ENCODE measurements at regions not wholly inside any gene's neighbourhood (a gene's known extent, or its start where the extent isn't known, plus 50 kb on each side); places are given as distances from the start of the nearest gene placed in this dataset.
"Not testable (repeated sequence)": the region's sequence is repeated elsewhere in the genome, so short reads cannot be mapped to it uniquely, and the experiment has no call there.

DNA sequence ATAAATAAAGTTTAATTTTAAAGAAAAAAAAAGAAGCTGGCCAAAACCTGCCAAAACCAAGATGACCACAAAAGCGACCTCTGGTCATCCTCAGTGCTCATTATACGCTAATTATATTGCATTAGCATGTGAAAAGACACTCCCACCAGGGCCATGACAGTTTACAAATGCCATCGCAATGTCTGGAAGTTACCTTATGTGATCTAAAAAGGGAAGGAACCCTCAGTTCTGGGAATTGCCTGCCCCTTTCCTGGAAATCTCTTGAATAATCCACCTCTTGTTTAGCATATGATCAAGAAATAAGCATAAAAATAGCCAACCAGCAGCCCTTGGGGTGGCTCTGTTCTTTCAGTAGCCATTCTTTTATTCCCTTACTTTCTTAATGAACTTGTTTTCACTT, 178.3 kb upstream of the MAP1B start:
- dilution Hi-C loops (cut with MboI; ENCODE audit: extremely low pct_ligation_motif_present, low sequenced_read_pairs), result no loop called here
- Histone ChIP-seq H3K9ac (ENCODE audit: control insufficient read depth, extremely low read depth, insufficient read depth, low read length) (no peak overlapping the region), H3K9me3 (ENCODE audit: control insufficient read depth, low read depth, low read length) (no peaks in the 10 kb centered on the region), H3K27ac (ENCODE audit: control insufficient read depth, insufficient read depth, low read length) (no peak overlapping the region), H4K20me1 (ENCODE audit: control insufficient read depth, extremely low read depth, insufficient read depth, low read length) (no peaks in the 10 kb centered on the region), H3K27me3 (ENCODE audit: control insufficient read depth, extremely low read depth, insufficient read depth, low read length) (no peaks in the 10 kb centered on the region), H2AFZ (ENCODE audit: control insufficient read depth, low read length) (no peak overlapping the region), H3K9me1 (ENCODE audit: control insufficient read depth, extremely low read depth, insufficient read depth, low read length) (no peaks in the 10 kb centered on the region), H3K79me2 (ENCODE audit: control insufficient read depth, insufficient read depth, low read length) (no peaks in the 10 kb centered on the region), H3K36me3 (ENCODE audit: control insufficient read depth in 2 of 2, extremely low read depth in 1 of 2, insufficient read depth in 2 of 2, low read length in 2 of 2) (no peaks in the 10 kb centered on the region), H3K4me2 (ENCODE audit: control insufficient read depth, extremely low read depth, insufficient read depth, low read depth, low read length) (no peak overlapping the region), H3K4me3 (ENCODE audit: control insufficient read depth in 2 of 3, extremely low read depth in 1 of 3, insufficient read depth in 2 of 3, low read depth in 1 of 3, low read length in 3 of 3) (no peak overlapping the region), H3K4me1 (ENCODE audit: control insufficient read depth, extremely low read depth, insufficient read depth, low read length) (peaks cover 25% of the 10 kb centered on the region)
- TF ChIP-seq EZH2 (IDR thresholded peaks at IDR 0.05; ENCODE audit: low read length), result no peak
- TF ChIP-seq, protein P1, sequence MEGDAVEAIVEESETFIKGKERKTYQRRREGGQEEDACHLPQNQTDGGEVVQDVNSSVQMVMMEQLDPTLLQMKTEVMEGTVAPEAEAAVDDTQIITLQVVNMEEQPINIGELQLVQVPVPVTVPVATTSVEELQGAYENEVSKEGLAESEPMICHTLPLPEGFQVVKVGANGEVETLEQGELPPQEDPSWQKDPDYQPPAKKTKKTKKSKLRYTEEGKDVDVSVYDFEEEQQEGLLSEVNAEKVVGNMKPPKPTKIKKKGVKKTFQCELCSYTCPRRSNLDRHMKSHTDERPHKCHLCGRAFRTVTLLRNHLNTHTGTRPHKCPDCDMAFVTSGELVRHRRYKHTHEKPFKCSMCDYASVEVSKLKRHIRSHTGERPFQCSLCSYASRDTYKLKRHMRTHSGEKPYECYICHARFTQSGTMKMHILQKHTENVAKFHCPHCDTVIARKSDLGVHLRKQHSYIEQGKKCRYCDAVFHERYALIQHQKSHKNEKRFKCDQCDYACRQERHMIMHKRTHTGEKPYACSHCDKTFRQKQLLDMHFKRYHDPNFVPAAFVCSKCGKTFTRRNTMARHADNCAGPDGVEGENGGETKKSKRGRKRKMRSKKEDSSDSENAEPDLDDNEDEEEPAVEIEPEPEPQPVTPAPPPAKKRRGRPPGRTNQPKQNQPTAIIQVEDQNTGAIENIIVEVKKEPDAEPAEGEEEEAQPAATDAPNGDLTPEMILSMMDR (optimal IDR thresholded peaks at IDR 0.05 in 1 of 3, IDR thresholded peaks at IDR 0.05 in 1 of 3, conservative IDR thresholded peaks at IDR 0.05 in 1 of 3; ENCODE audit: extremely low read depth in 1 of 3, insufficient read depth in 2 of 3, low read length in 3 of 3), result no peak
- no peak for DNase-seq (ENCODE audit: low read depth, low spot score)
- FAIRE-seq, result no peak

DNA sequence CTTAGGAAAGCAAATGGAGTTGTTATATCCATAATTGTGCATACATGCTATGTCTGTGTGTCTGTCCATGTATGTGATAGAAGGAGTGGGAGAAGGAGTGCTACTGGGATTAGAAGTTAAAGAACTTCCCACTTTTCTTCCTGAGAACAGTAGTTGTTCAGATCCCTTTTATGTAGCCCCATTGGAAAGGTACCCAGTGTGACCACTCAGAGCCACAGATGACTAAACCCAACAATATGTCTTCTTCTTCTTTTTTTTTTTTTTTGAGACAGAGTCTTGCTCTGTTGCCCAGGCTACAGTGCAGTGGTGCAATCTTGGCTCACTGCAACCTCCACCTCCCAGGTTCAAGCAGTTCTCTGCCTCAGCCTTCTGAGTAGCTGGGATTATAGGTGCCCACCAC, 176.7 kb upstream of the MAP1B start:
- FAIRE-seq; DNase-seq (ENCODE audit: low read depth, low spot score); dilution Hi-C loops (cut with MboI; ENCODE audit: extremely low pct_ligation_motif_present, low sequenced_read_pairs); H3K27ac ChIP-seq (ENCODE audit: control insufficient read depth, insufficient read depth, low read length); H2AFZ ChIP-seq (ENCODE audit: control insufficient read depth, low read length); H3K36me3 ChIP-seq (ENCODE audit: control insufficient read depth in 2 of 2, extremely low read depth in 1 of 2, insufficient read depth in 2 of 2, low read length in 2 of 2); H3K79me2 ChIP-seq (ENCODE audit: control insufficient read depth, insufficient read depth, low read length); H4K20me1 ChIP-seq (ENCODE audit: control insufficient read depth, extremely low read depth, insufficient read depth, low read length); H3K9me1 ChIP-seq (ENCODE audit: control insufficient read depth, extremely low read depth, insufficient read depth, low read length); H3K4me3 ChIP-seq (ENCODE audit: control insufficient read depth in 2 of 3, extremely low read depth in 1 of 3, insufficient read depth in 2 of 3, low read depth in 1 of 3, low read length in 3 of 3); H3K9me3 ChIP-seq (ENCODE audit: control insufficient read depth, low read depth, low read length); H3K27me3 ChIP-seq (ENCODE audit: control insufficient read depth, extremely low read depth, insufficient read depth, low read length); H3K4me2 ChIP-seq (ENCODE audit: control insufficient read depth, extremely low read depth, insufficient read depth, low read depth, low read length); H3K9ac ChIP-seq (ENCODE audit: control insufficient read depth, extremely low read depth, insufficient read depth, low read length): not testable (repeated sequence)
- peaks cover 13% of the 10 kb centered on the region for H3K4me1 ChIP-seq (ENCODE audit: control insufficient read depth, extremely low read depth, insufficient read depth, low read length)

DNA sequence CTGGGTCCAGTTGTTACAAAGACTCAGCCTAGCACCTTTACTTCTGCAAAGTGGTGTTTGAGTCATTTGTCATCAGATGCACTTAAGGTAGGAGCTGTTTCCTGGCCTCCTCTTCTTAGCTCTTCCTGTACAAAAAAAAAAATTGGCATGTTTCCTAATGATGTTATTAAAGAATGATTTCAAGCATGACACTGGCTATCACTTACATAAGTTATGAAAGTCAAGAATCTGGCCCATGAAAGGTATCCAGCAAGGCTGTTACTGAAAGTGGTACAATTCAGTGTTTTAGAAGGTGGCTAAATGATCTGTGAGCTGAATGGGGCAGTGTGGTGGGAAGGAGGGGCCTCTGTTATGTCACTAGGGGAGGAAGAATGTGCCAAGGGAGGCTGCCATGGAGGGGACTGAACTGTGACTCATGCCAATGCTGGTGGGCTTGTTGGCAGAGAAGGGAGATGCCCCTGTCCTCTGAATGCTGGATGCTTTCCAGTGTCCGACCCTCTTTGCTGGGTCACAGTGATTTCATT, 175.1 kb upstream of the MAP1B start:
- FAIRE-seq (peak; percentile 36), DNase-seq (ENCODE audit: low read depth, low spot score) (no peak)
- Histone ChIP-seq H3K4me3 (ENCODE audit: control insufficient read depth in 2 of 3, extremely low read depth in 1 of 3, insufficient read depth in 2 of 3, low read depth in 1 of 3, low read length in 3 of 3) (no peak overlapping the region), H3K36me3 (ENCODE audit: control insufficient read depth in 2 of 2, extremely low read depth in 1 of 2, insufficient read depth in 2 of 2, low read length in 2 of 2) (no peaks in the 10 kb centered on the region), H4K20me1 (ENCODE audit: control insufficient read depth, extremely low read depth, insufficient read depth, low read length) (no peaks in the 10 kb centered on the region), H3K9ac (ENCODE audit: control insufficient read depth, extremely low read depth, insufficient read depth, low read length) (no peak overlapping the region), H3K9me1 (ENCODE audit: control insufficient read depth, extremely low read depth, insufficient read depth, low read length) (no peaks in the 10 kb centered on the region), H2AFZ (ENCODE audit: control insufficient read depth, low read length) (no peak overlapping the region), H3K79me2 (ENCODE audit: control insufficient read depth, insufficient read depth, low read length) (no peaks in the 10 kb centered on the region), H3K4me1 (ENCODE audit: control insufficient read depth, extremely low read depth, insufficient read depth, low read length) (peaks cover 13% of the 10 kb centered on the region), H3K4me2 (ENCODE audit: control insufficient read depth, extremely low read depth, insufficient read depth, low read depth, low read length) (no peak overlapping the region), H3K9me3 (ENCODE audit: control insufficient read depth, low read depth, low read length) (no peaks in the 10 kb centered on the region), H3K27ac (ENCODE audit: control insufficient read depth, insufficient read depth, low read length) (no peak overlapping the region), H3K27me3 (ENCODE audit: control insufficient read depth, extremely low read depth, insufficient read depth, low read length) (no peaks in the 10 kb centered on the region)
- TF ChIP-seq, protein P1 (optimal IDR thresholded peaks at IDR 0.05 in 1 of 3, IDR thresholded peaks at IDR 0.05 in 1 of 3, conservative IDR thresholded peaks at IDR 0.05 in 1 of 3; ENCODE audit: extremely low read depth in 1 of 3, insufficient read depth in 2 of 3, low read length in 3 of 3), result no peak
- no peak for TF ChIP-seq EZH2 (IDR thresholded peaks at IDR 0.05; ENCODE audit: low read length)
- dilution Hi-C loops (cut with MboI; ENCODE audit: extremely low pct_ligation_motif_present, low sequenced_read_pairs), result no loop called here
